ENCODE measurements at regions not wholly inside any gene's neighbourhood (a gene's known extent, or its start where the extent isn't known, plus 50 kb on each side); places are given as distances from the start of the nearest gene placed in this dataset.

- DNase-seq (ENCODE audit: low spot score in 2 of 2) (no peak), FAIRE-seq (no peak)
Measured at GRCh38 chr3:187922704-187923416, 177.6 kb upstream of the BCL6 start.

GRCh38 chr3:187924651-187925050, 179.4 kb upstream of the BCL6 start:
- no peak for FAIRE-seq
- DNase-seq (ENCODE audit: low spot score in 2 of 2): no peak

GRCh38 chr3:187925326-187925725, 180.1 kb upstream of the BCL6 start:
- DNase-seq (ENCODE audit: low spot score in 2 of 2): no peak
- FAIRE-seq: no peak

GRCh38 chr3:187926620-187927019, 181.4 kb upstream of the BCL6 start:
- no peak for FAIRE-seq
- DNase-seq (ENCODE audit: low spot score in 2 of 2): no peak

- DNase-seq (ENCODE audit: low spot score in 2 of 2) (no peak), FAIRE-seq (no peak)
Measured at GRCh38 chr3:187927565-187927964, 182.3 kb upstream of the BCL6 start.

GRCh38 chr3:187929112-187929816, 184.0 kb upstream of the BCL6 start:
- DNase-seq (ENCODE audit: low spot score in 2 of 2) (no peak), FAIRE-seq (no peak)

GRCh38 chr3:187930021-187930420, 184.8 kb upstream of the BCL6 start:
- DNase-seq (ENCODE audit: low spot score in 2 of 2) (no peak), FAIRE-seq (no peak)

GRCh38 chr3:187931101-187931500, 185.8 kb upstream of the BCL6 start:
- FAIRE-seq (no peak), DNase-seq (ENCODE audit: low spot score in 2 of 2) (no peak)

- FAIRE-seq (no peak), DNase-seq (ENCODE audit: low spot score in 2 of 2) (no peak)
Measured at GRCh38 chr3:187931770-187932278, 186.6 kb upstream of the BCL6 start.

GRCh38 chr3:187932530-187932929, 187.3 kb upstream of the BCL6 start:
- DNase-seq (ENCODE audit: low spot score in 2 of 2) (no peak), FAIRE-seq (no peak)

- DNase-seq (ENCODE audit: low spot score in 2 of 2): no peak
- FAIRE-seq: no peak
Measured at GRCh38 chr3:187935623-187936156, 190.4 kb upstream of the BCL6 start.

- no peak for FAIRE-seq
- DNase-seq (ENCODE audit: low spot score in 2 of 2): no peak
Measured at GRCh38 chr3:187936676-187937075, 191.4 kb upstream of the BCL6 start.

- FAIRE-seq (no peak), DNase-seq (ENCODE audit: low spot score in 2 of 2) (no peak)
Measured at GRCh38 chr3:187939891-187940290, 194.6 kb upstream of the BCL6 start.

GRCh38 chr3:187941135-187941847, 196.0 kb upstream of the BCL6 start:
- FAIRE-seq (no peak), DNase-seq (ENCODE audit: low spot score in 2 of 2) (no peak)

- FAIRE-seq (no peak), DNase-seq (ENCODE audit: low spot score in 2 of 2) (no peak)
Measured at GRCh38 chr3:187941848-187942194, 196.6 kb upstream of the BCL6 start.

- no peak for FAIRE-seq
Measured at GRCh38 chr3:187942658-187943241, 197.5 kb upstream of the BCL6 start.

GRCh38 chr3:187943677-187944389, 198.6 kb upstream of the BCL6 start:
- no peak for FAIRE-seq
- no peak for DNase-seq (ENCODE audit: low spot score in 2 of 2)

More at GRCh38 chr3:187942658-187943241, 197.5 kb upstream of the BCL6 start:
- no peak for DNase-seq (ENCODE audit: low spot score in 2 of 2)

GRCh38 chr3:187944390-187945179, 199.3 kb upstream of the BCL6 start:
- DNase-seq (ENCODE audit: low spot score in 2 of 2) (no peak), FAIRE-seq (no peak)

- DNase-seq (ENCODE audit: low spot score in 2 of 2) (no peak), FAIRE-seq (no peak)
Measured at GRCh38 chr3:187945374-187945773, 200.1 kb upstream of the BCL6 start.

Measured in frontal cortex (tissue), 3 donors.